IMR-90 (cell line): ENCODE measurements at regions not wholly inside any gene's neighbourhood (a gene's known extent, or its start where the extent isn't known, plus 50 kb on each side); places are given as distances from the start of the nearest gene placed in this dataset.

ENCODE experiments used
- ATAC-seq: fragments of 200-7000 bp; cut with Tn5 transposase; 2 replicates; pipeline ENCODE4 v1.9.1; 2020; ENCODE audit warnings: low read depth, mild to moderate bottlenecking, moderate library complexity
- BruUV-seq: library from RNA; stranded (reverse); fragments of 400-500 nt; replicated peaks from 2 replicates; lab custom pipeline; 2021; lab: Mats Ljungman, UMichigan
- CTCF ChIA-PET: fragments of 300-600 bp; formaldehyde crosslinking; extraction: SDS; loops from one replicate; lab custom pipeline; 2021; ENCODE audit warnings: antibody characterized with exemption; lab: Yijun Ruan, JAX
- POLR2A ChIA-PET: fragments of 300-600 bp; sonication (Branson Sonifier 250); formaldehyde crosslinking; loops from one replicate; lab custom pipeline; 2022; ENCODE audit warnings: antibody characterized with exemption; ENCODE audit not compliant: unreplicated experiment; lab: Charles Lee
- DNase-seq: peaks from one replicate; pipeline ENCODE4 v3.0.0; 2013
- H2AFZ ChIP-seq: replicated peaks from 2 replicates; pipeline ENCODE3; 2013; ENCODE audit warnings: low read length, mild to moderate bottlenecking; ENCODE audit not compliant: poor library complexity
- H2AK5ac ChIP-seq: 2 replicates; pipeline ENCODE4 v1.6.1; 2013; ENCODE audit warnings: low read depth, low read length, inconsistent platforms
- H2AK9ac ChIP-seq: replicated peaks from 2 replicates; pipeline ENCODE3; 2013; ENCODE audit warnings: mild to moderate bottlenecking, low read depth, low read length, moderate library complexity; ENCODE audit not compliant: poor library complexity
- H2BK120ac ChIP-seq: 2 replicates; pipeline ENCODE4 v1.6.1; 2013; ENCODE audit warnings: low read depth, low read length, inconsistent platforms
- H2BK15ac ChIP-seq: 3 replicates; pipeline ENCODE4 v1.6.1; 2013; ENCODE audit warnings: low read depth, low read length, inconsistent platforms
- H2BK20ac ChIP-seq: 2 replicates; pipeline ENCODE4 v1.6.1; 2013; ENCODE audit warnings: low read depth, mild to moderate bottlenecking, inconsistent platforms, low read length, moderate library complexity
- H2BK5ac ChIP-seq: 2 replicates; pipeline ENCODE4 v1.6.1; 2013; ENCODE audit warnings: mild to moderate bottlenecking, low read depth, low read length, inconsistent platforms; ENCODE audit not compliant: poor library complexity, severe bottlenecking
- H3K14ac ChIP-seq: replicated peaks from 2 replicates; pipeline ENCODE4 v1.6.1; 2013; ENCODE audit warnings: low read depth, low read length, inconsistent platforms
- H3K18ac ChIP-seq: 2 replicates; pipeline ENCODE4 v1.6.1; 2013; ENCODE audit warnings: low read depth, low read length, control low read depth
- H3K23ac ChIP-seq: 2 replicates; pipeline ENCODE4 v1.6.1; 2013; ENCODE audit warnings: low read depth, low read length, inconsistent platforms
- H3K27ac ChIP-seq: 2 replicates; pipeline ENCODE4 v1.5.1; 2013; ENCODE audit warnings: mild to moderate bottlenecking, control low read depth, low read length; ENCODE audit not compliant: insufficient read depth
- H3K27me3 ChIP-seq: 2 replicates; pipeline ENCODE4 v1.6.1; 2013; ENCODE audit warnings: low read length; ENCODE audit not compliant: control insufficient read depth, insufficient read depth
- H3K36me3 ChIP-seq: 2 replicates; pipeline ENCODE4 v1.6.1; 2013; ENCODE audit warnings: low read length, mixed read lengths; ENCODE audit not compliant: control insufficient read depth, insufficient read depth
- H3K4ac ChIP-seq: 2 replicates; pipeline ENCODE4 v1.6.1; 2013; ENCODE audit warnings: low read depth, low read length, inconsistent platforms
- H3K4me1 ChIP-seq: 2 replicates; pipeline ENCODE4 v1.6.1; 2013; ENCODE audit warnings: low read length, mixed read lengths; ENCODE audit not compliant: control insufficient read depth, insufficient read depth
- H3K4me2 ChIP-seq: 2 replicates; pipeline ENCODE4 v1.6.1; 2013; ENCODE audit warnings: low read depth, mild to moderate bottlenecking, control low read depth, low read length, moderate library complexity
- H3K4me3 ChIP-seq: 2 replicates; pipeline ENCODE4 v1.5.1; 2013; ENCODE audit warnings: low read depth, mild to moderate bottlenecking, control low read depth, low read length, moderate library complexity; ENCODE audit not compliant: insufficient read depth
- H3K56ac ChIP-seq: 2 replicates; pipeline ENCODE4 v1.6.1; 2013; ENCODE audit warnings: low read length, inconsistent platforms; ENCODE audit not compliant: insufficient read depth; ENCODE audit errors: extremely low read depth
- H3K79me1 ChIP-seq, 2 experiments: 2 replicates each; pipeline ENCODE4 v1.6.1; 2013; ENCODE audit warnings: low read length in 2 of 2, inconsistent platforms in 1 of 2, low read depth in 1 of 2
- H3K9ac ChIP-seq: 2 replicates; pipeline ENCODE4 v1.6.1; 2013; ENCODE audit warnings: low read depth, low read length, control low read depth
- H3K9me1 ChIP-seq: 2 replicates; pipeline ENCODE4 v1.6.1; 2013; ENCODE audit warnings: low read length, inconsistent platforms; ENCODE audit not compliant: insufficient read depth
- H3K9me3 ChIP-seq: 2 replicates; pipeline ENCODE4 v1.6.1; 2013; ENCODE audit warnings: low read length; ENCODE audit not compliant: control insufficient read depth, insufficient read depth
- H4K20me1 ChIP-seq: 2 replicates; pipeline ENCODE4 v1.6.1; 2013; ENCODE audit warnings: low read length, inconsistent platforms; ENCODE audit not compliant: insufficient read depth
- H4K5ac ChIP-seq: 2 replicates; pipeline ENCODE4 v1.6.1; 2013; ENCODE audit warnings: mild to moderate bottlenecking, low read depth, low read length, control low read depth
- H4K8ac ChIP-seq, 2 experiments: 2 replicates each; pipeline ENCODE4 v1.6.1; 2013; ENCODE audit warnings: low read depth in 2 of 2, low read length in 2 of 2, control low read depth in 1 of 2, inconsistent platforms in 1 of 2
- H4K91ac ChIP-seq: 2 replicates; pipeline ENCODE4 v1.6.1; 2013; ENCODE audit warnings: low read depth, low read length, inconsistent platforms; ENCODE audit not compliant: insufficient read depth
- CHD1 ChIP-seq: IDR thresholded peaks from 2 replicates; pipeline ENCODE4 v1.6.1; 2012; ENCODE audit warnings: low read depth, low read length, improper control_type of control experiment
- FOS ChIP-seq: fragments of 150-350 bp; IDR thresholded peaks from 2 replicates; pipeline ENCODE4 v1.6.1; 2016; ENCODE audit warnings: low read depth, low read length
- POLR2A ChIP-seq: IDR thresholded peaks from 2 replicates; pipeline ENCODE4 v1.6.1; 2012; ENCODE audit warnings: mild to moderate bottlenecking, low read depth, low read length
- WGBS, 2 experiments: methylation state at CpG; one replicate each; pipeline versions ENCODE4 v1.1.5 to v1.1.7; 2013; ENCODE audit warnings: missing lambda C conversion rate in 2 of 2; ENCODE audit not compliant: insufficient read length in 1 of 2; ENCODE audit errors: extremely low coverage in 2 of 2; 5-methylcytosine and 5-hydroxymethylcytosine counted together
- dilution Hi-C: fragments of 300-500 bp; cut with HindIII; formaldehyde crosslinking; loops from one replicate; pipeline ENCODE4 v1.14.3; 2018; ENCODE audit warnings: low sequenced_read_pairs; ENCODE audit not compliant: unreplicated experiment
- in situ Hi-C: fragments of 300-500 bp; cut with MboI; formaldehyde crosslinking; loops from 3 replicates; pipeline ENCODE4 v1.14.3; 2019; ENCODE audit warnings: low sequenced_read_pairs, inconsistent platforms, mixed read lengths
- intact Hi-C: fragments of 100-400 bp; cut with micrococcal nuclease; formaldehyde crosslinking; loops from 2 replicates; pipeline ENCODE4 v1.10.0; 2022
- TF ChIP-seq, protein P1 (sequence below): fragments of 150-350 bp; IDR thresholded peaks from 2 replicates; pipeline ENCODE4 v1.6.1; 2017; ENCODE audit warnings: mild to moderate bottlenecking, antibody characterized with exemption, low read length, low read depth

GRCh38 chr10:29067628-29068027 lies 221.2 kb upstream of the LYZL1 start:
- no peak overlapping the region for H4K5ac ChIP-seq
- no peak overlapping the region for H2BK20ac ChIP-seq
- no peak overlapping the region for H3K27ac ChIP-seq
- no peak overlapping the region for H2AK5ac ChIP-seq
- no peak overlapping the region for H3K23ac ChIP-seq
- no peak overlapping the region for H2BK120ac ChIP-seq
- H3K36me3 ChIP-seq, result no peaks in the 10 kb centered on the region
- H3K4me2 ChIP-seq, result no peak overlapping the region
- H2AK9ac ChIP-seq, result no peak overlapping the region
- no peaks in the 10 kb centered on the region for H3K9me3 ChIP-seq
- no peak overlapping the region for H3K18ac ChIP-seq
- ATAC-seq (no peak), DNase-seq (no peak)
- H3K4ac ChIP-seq, result no peak overlapping the region
- dilution Hi-C loops, result no loop called here
- ChIA-PET CTCF (interaction anchor here (0.5 to 0.7 kb wide), 2 partner anchors 362 to 1443 kb away, joined by 3 to 4 read pairs; no protein-coding TSS in a partner anchor), POLR2A (no interaction called here)
- no peak overlapping the region for H4K91ac ChIP-seq
- in situ Hi-C loops, result no loop called here
- H3K27me3 ChIP-seq, result peaks cover 18% of the 10 kb centered on the region
- no peak overlapping the region for H3K56ac ChIP-seq
- H4K20me1 ChIP-seq, result no peaks in the 10 kb centered on the region
- WGBS, 2 experiments, result no CpG with 5 or more reads among the region's 3 CpGs
- H3K79me1 ChIP-seq, result no peaks in the 10 kb centered on the region
- peaks cover 4% of the 10 kb centered on the region; the same call in 1 of the 2 replicates for H3K4me1 ChIP-seq
- BruUV-seq, result no TSS peak
- no peak overlapping the region for H2AFZ ChIP-seq
- TF ChIP-seq, protein P1, sequence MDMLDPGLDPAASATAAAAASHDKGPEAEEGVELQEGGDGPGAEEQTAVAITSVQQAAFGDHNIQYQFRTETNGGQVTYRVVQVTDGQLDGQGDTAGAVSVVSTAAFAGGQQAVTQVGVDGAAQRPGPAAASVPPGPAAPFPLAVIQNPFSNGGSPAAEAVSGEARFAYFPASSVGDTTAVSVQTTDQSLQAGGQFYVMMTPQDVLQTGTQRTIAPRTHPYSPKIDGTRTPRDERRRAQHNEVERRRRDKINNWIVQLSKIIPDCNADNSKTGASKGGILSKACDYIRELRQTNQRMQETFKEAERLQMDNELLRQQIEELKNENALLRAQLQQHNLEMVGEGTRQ, result no peak
- TF ChIP-seq POLR2A, result no peak
- TF ChIP-seq FOS, result no peak
- TF ChIP-seq CHD1, result no peak
- H4K8ac ChIP-seq, result no peak overlapping the region
- no peak overlapping the region for H3K14ac ChIP-seq
- H2BK15ac ChIP-seq, result no peak overlapping the region
- no peak overlapping the region for H3K9ac ChIP-seq
- H3K9me1 ChIP-seq, result no peaks in the 10 kb centered on the region
- intact Hi-C loops, result no loop called here
- H3K4me3 ChIP-seq, result no peak overlapping the region
- no peak overlapping the region for H2BK5ac ChIP-seq
